ENCODE measurements at regions not wholly inside any gene's neighbourhood (a gene's known extent, or its start where the extent isn't known, plus 50 kb on each side); places are given as distances from the start of the nearest gene placed in this dataset.
"Not testable (repeated sequence)": the region's sequence is repeated elsewhere in the genome, so short reads cannot be mapped to it uniquely, and the experiment has no call there.

- Histone ChIP-seq H3K27ac (ENCODE audit: low read depth in 2 of 2, low read length in 2 of 2) (no peak overlapping the region), H3K4me3 (ENCODE audit: low read length in 2 of 2) (no peak overlapping the region), H3K27me3 (ENCODE audit: control insufficient read depth in 2 of 2, insufficient read depth in 2 of 2, low read length in 2 of 2) (no peaks in the 10 kb centered on the region), H3K9me3 (ENCODE audit: control insufficient read depth in 2 of 2, low read length in 2 of 2) (no peaks in the 10 kb centered on the region), H3K36me3 (ENCODE audit: control insufficient read depth in 2 of 2, insufficient read depth in 2 of 2, low read length in 2 of 2) (no peaks in the 10 kb centered on the region), H3K4me1 (ENCODE audit: control insufficient read depth in 2 of 2, insufficient read depth in 2 of 2, low read length in 2 of 2) (peaks cover 3 to 9% of the 10 kb centered on the region in 2 donors), H3K9ac (ENCODE audit: low read depth in 1 of 2, low read length in 2 of 2) (no peak overlapping the region)
Observed at GRCh38 chr6:101120747-101121146, 239.6 kb upstream of the ASCC3 start.

- Histone ChIP-seq H3K36me3 (ENCODE audit: control insufficient read depth in 2 of 2, insufficient read depth in 2 of 2, low read length in 2 of 2) (no peaks in the 10 kb centered on the region), H3K9me3 (ENCODE audit: control insufficient read depth in 2 of 2, low read length in 2 of 2) (no peaks in the 10 kb centered on the region), H3K4me1 (ENCODE audit: control insufficient read depth in 2 of 2, insufficient read depth in 2 of 2, low read length in 2 of 2) (no peaks in the 10 kb centered on the region), H3K27ac (ENCODE audit: low read depth in 2 of 2, low read length in 2 of 2) (no peak overlapping the region), H3K4me3 (ENCODE audit: low read length in 2 of 2) (no peak overlapping the region), H3K9ac (ENCODE audit: low read depth in 1 of 2, low read length in 2 of 2) (no peak overlapping the region), H3K27me3 (ENCODE audit: control insufficient read depth in 2 of 2, insufficient read depth in 2 of 2, low read length in 2 of 2) (no peaks in the 10 kb centered on the region)
Observed at GRCh38 chr6:101125380-101125971, 244.3 kb upstream of the ASCC3 start.

GRCh38 chr6:101126501-101126900 is 245.4 kb upstream of the ASCC3 start:
- Histone ChIP-seq H3K27ac (ENCODE audit: low read depth in 2 of 2, low read length in 2 of 2) (no peak overlapping the region), H3K9ac (ENCODE audit: low read depth in 1 of 2, low read length in 2 of 2) (no peak overlapping the region), H3K36me3 (ENCODE audit: control insufficient read depth in 2 of 2, insufficient read depth in 2 of 2, low read length in 2 of 2) (no peaks in the 10 kb centered on the region), H3K9me3 (ENCODE audit: control insufficient read depth in 2 of 2, low read length in 2 of 2) (no peaks in the 10 kb centered on the region), H3K4me1 (ENCODE audit: control insufficient read depth in 2 of 2, insufficient read depth in 2 of 2, low read length in 2 of 2) (no peaks in the 10 kb centered on the region), H3K27me3 (ENCODE audit: control insufficient read depth in 2 of 2, insufficient read depth in 2 of 2, low read length in 2 of 2) (no peaks in the 10 kb centered on the region), H3K4me3 (ENCODE audit: low read length in 2 of 2) (no peak overlapping the region)

GRCh38 chr6:101129851-101130250 is 248.7 kb upstream of the ASCC3 start:
- H3K9ac ChIP-seq (ENCODE audit: low read depth in 1 of 2, low read length in 2 of 2), result no peak overlapping the region
- H3K4me3 ChIP-seq (ENCODE audit: low read length in 2 of 2), result no peak overlapping the region
- H3K27me3 ChIP-seq (ENCODE audit: control insufficient read depth in 2 of 2, insufficient read depth in 2 of 2, low read length in 2 of 2), result no peaks in the 10 kb centered on the region
- H3K4me1 ChIP-seq (ENCODE audit: control insufficient read depth in 2 of 2, insufficient read depth in 2 of 2, low read length in 2 of 2), result no peaks in the 10 kb centered on the region
- H3K36me3 ChIP-seq (ENCODE audit: control insufficient read depth in 2 of 2, insufficient read depth in 2 of 2, low read length in 2 of 2), result no peaks in the 10 kb centered on the region
- no peak overlapping the region for H3K27ac ChIP-seq (ENCODE audit: low read depth in 2 of 2, low read length in 2 of 2)
- no peaks in the 10 kb centered on the region for H3K9me3 ChIP-seq (ENCODE audit: control insufficient read depth in 2 of 2, low read length in 2 of 2)

GRCh38 chr6:101146389-101146788 is 247.1 kb upstream of the GRIK2 start:
- H3K9ac ChIP-seq (ENCODE audit: low read depth in 1 of 2, low read length in 2 of 2), result no peak overlapping the region
- no peak overlapping the region for H3K4me3 ChIP-seq (ENCODE audit: low read length in 2 of 2)
- H3K27me3 ChIP-seq (ENCODE audit: control insufficient read depth in 2 of 2, insufficient read depth in 2 of 2, low read length in 2 of 2), result no peaks in the 10 kb centered on the region
- H3K36me3 ChIP-seq (ENCODE audit: control insufficient read depth in 2 of 2, insufficient read depth in 2 of 2, low read length in 2 of 2), result no peaks in the 10 kb centered on the region
- no peaks in the 10 kb centered on the region for H3K9me3 ChIP-seq (ENCODE audit: control insufficient read depth in 2 of 2, low read length in 2 of 2)
- no peaks in the 10 kb centered on the region for H3K4me1 ChIP-seq (ENCODE audit: control insufficient read depth in 2 of 2, insufficient read depth in 2 of 2, low read length in 2 of 2)
- H3K27ac ChIP-seq (ENCODE audit: low read depth in 2 of 2, low read length in 2 of 2), result no peak overlapping the region

- H3K4me3 ChIP-seq (ENCODE audit: low read length in 2 of 2), result no peak overlapping the region
- no peaks in the 10 kb centered on the region for H3K9me3 ChIP-seq (ENCODE audit: control insufficient read depth in 2 of 2, low read length in 2 of 2)
- no peaks in the 10 kb centered on the region for H3K4me1 ChIP-seq (ENCODE audit: control insufficient read depth in 2 of 2, insufficient read depth in 2 of 2, low read length in 2 of 2)
- H3K36me3 ChIP-seq (ENCODE audit: control insufficient read depth in 2 of 2, insufficient read depth in 2 of 2, low read length in 2 of 2), result no peaks in the 10 kb centered on the region
- H3K27ac ChIP-seq (ENCODE audit: low read depth in 2 of 2, low read length in 2 of 2), result no peak overlapping the region
- no peaks in the 10 kb centered on the region for H3K27me3 ChIP-seq (ENCODE audit: control insufficient read depth in 2 of 2, insufficient read depth in 2 of 2, low read length in 2 of 2)
- no peak overlapping the region for H3K9ac ChIP-seq (ENCODE audit: low read depth in 1 of 2, low read length in 2 of 2)
Observed at GRCh38 chr6:101150226-101150625, 243.3 kb upstream of the GRIK2 start.

GRCh38 chr6:101157638-101158037 is 235.9 kb upstream of the GRIK2 start:
- not testable (repeated sequence) for H3K4me3 ChIP-seq (ENCODE audit: low read length in 2 of 2); H3K9ac ChIP-seq (ENCODE audit: low read depth in 1 of 2, low read length in 2 of 2); H3K27ac ChIP-seq (ENCODE audit: low read depth in 2 of 2, low read length in 2 of 2); H3K9me3 ChIP-seq (ENCODE audit: control insufficient read depth in 2 of 2, low read length in 2 of 2); H3K27me3 ChIP-seq (ENCODE audit: control insufficient read depth in 2 of 2, insufficient read depth in 2 of 2, low read length in 2 of 2); H3K4me1 ChIP-seq (ENCODE audit: control insufficient read depth in 2 of 2, insufficient read depth in 2 of 2, low read length in 2 of 2); H3K36me3 ChIP-seq (ENCODE audit: control insufficient read depth in 2 of 2, insufficient read depth in 2 of 2, low read length in 2 of 2)

GRCh38 chr6:101163611-101164010 is 229.9 kb upstream of the GRIK2 start:
- Histone ChIP-seq H3K9me3 (ENCODE audit: control insufficient read depth in 2 of 2, low read length in 2 of 2) (no peaks in the 10 kb centered on the region), H3K27ac (ENCODE audit: low read depth in 2 of 2, low read length in 2 of 2) (no peak overlapping the region), H3K9ac (ENCODE audit: low read depth in 1 of 2, low read length in 2 of 2) (no peak overlapping the region), H3K4me3 (ENCODE audit: low read length in 2 of 2) (no peak overlapping the region), H3K36me3 (ENCODE audit: control insufficient read depth in 2 of 2, insufficient read depth in 2 of 2, low read length in 2 of 2) (no peaks in the 10 kb centered on the region), H3K27me3 (ENCODE audit: control insufficient read depth in 2 of 2, insufficient read depth in 2 of 2, low read length in 2 of 2) (no peaks in the 10 kb centered on the region), H3K4me1 (ENCODE audit: control insufficient read depth in 2 of 2, insufficient read depth in 2 of 2, low read length in 2 of 2) (no peaks in the 10 kb centered on the region)

GRCh38 chr6:101167638-101168037 is 225.9 kb upstream of the GRIK2 start:
- Histone ChIP-seq H3K27ac (ENCODE audit: low read depth in 2 of 2, low read length in 2 of 2) (no peak overlapping the region), H3K36me3 (ENCODE audit: control insufficient read depth in 2 of 2, insufficient read depth in 2 of 2, low read length in 2 of 2) (no peaks in the 10 kb centered on the region), H3K9me3 (ENCODE audit: control insufficient read depth in 2 of 2, low read length in 2 of 2) (no peaks in the 10 kb centered on the region), H3K4me3 (ENCODE audit: low read length in 2 of 2) (no peak overlapping the region), H3K9ac (ENCODE audit: low read depth in 1 of 2, low read length in 2 of 2) (no peak overlapping the region), H3K27me3 (ENCODE audit: control insufficient read depth in 2 of 2, insufficient read depth in 2 of 2, low read length in 2 of 2) (no peaks in the 10 kb centered on the region), H3K4me1 (ENCODE audit: control insufficient read depth in 2 of 2, insufficient read depth in 2 of 2, low read length in 2 of 2) (no peaks in the 10 kb centered on the region)

- not testable (repeated sequence) for H3K36me3 ChIP-seq (ENCODE audit: control insufficient read depth in 2 of 2, insufficient read depth in 2 of 2, low read length in 2 of 2); H3K27me3 ChIP-seq (ENCODE audit: control insufficient read depth in 2 of 2, insufficient read depth in 2 of 2, low read length in 2 of 2); H3K9me3 ChIP-seq (ENCODE audit: control insufficient read depth in 2 of 2, low read length in 2 of 2); H3K9ac ChIP-seq (ENCODE audit: low read depth in 1 of 2, low read length in 2 of 2); H3K4me1 ChIP-seq (ENCODE audit: control insufficient read depth in 2 of 2, insufficient read depth in 2 of 2, low read length in 2 of 2); H3K4me3 ChIP-seq (ENCODE audit: low read length in 2 of 2); H3K27ac ChIP-seq (ENCODE audit: low read depth in 2 of 2, low read length in 2 of 2)
Observed at GRCh38 chr6:101171049-101171448, 222.5 kb upstream of the GRIK2 start.

GRCh38 chr6:101178748-101179147 is 214.8 kb upstream of the GRIK2 start:
- H3K27me3 ChIP-seq (ENCODE audit: control insufficient read depth in 2 of 2, insufficient read depth in 2 of 2, low read length in 2 of 2), result no peaks in the 10 kb centered on the region
- H3K27ac ChIP-seq (ENCODE audit: low read depth in 2 of 2, low read length in 2 of 2), result no peak overlapping the region
- H3K36me3 ChIP-seq (ENCODE audit: control insufficient read depth in 2 of 2, insufficient read depth in 2 of 2, low read length in 2 of 2), result no peaks in the 10 kb centered on the region
- no peak overlapping the region for H3K4me3 ChIP-seq (ENCODE audit: low read length in 2 of 2)
- no peaks in the 10 kb centered on the region for H3K4me1 ChIP-seq (ENCODE audit: control insufficient read depth in 2 of 2, insufficient read depth in 2 of 2, low read length in 2 of 2)
- H3K9me3 ChIP-seq (ENCODE audit: control insufficient read depth in 2 of 2, low read length in 2 of 2), result no peaks in the 10 kb centered on the region
- H3K9ac ChIP-seq (ENCODE audit: low read depth in 1 of 2, low read length in 2 of 2), result no peak overlapping the region

All from mucosa of rectum (tissue), 2 donors.